Osteocyte (in vitro differentiated cells): ENCODE measurements at regions not wholly inside any gene's neighbourhood (a gene's known extent, or its start where the extent isn't known, plus 50 kb on each side); places are given as distances from the start of the nearest gene placed in this dataset.

Experiments used
- DNase-seq: peaks from one replicate; pipeline ENCODE4 v3.0.0; 2021; ENCODE audit warnings: mixed read lengths; ENCODE audit not compliant: unreplicated experiment; ENCODE audit errors: extremely low spot score
- H3K27ac Mint-ChIP-seq: one replicate; pipeline ENCODE4 v1.8.0; 2021; ENCODE audit warnings: mild to moderate bottlenecking, mixed read lengths; ENCODE audit not compliant: unreplicated experiment
- H3K27me3 Mint-ChIP-seq: one replicate; pipeline ENCODE4 v1.8.0; 2021; ENCODE audit warnings: mixed read lengths; ENCODE audit not compliant: unreplicated experiment
- H3K36me3 Mint-ChIP-seq: one replicate; pipeline ENCODE4 v1.8.0; 2021; ENCODE audit warnings: mixed read lengths; ENCODE audit not compliant: unreplicated experiment
- H3K4me1 Mint-ChIP-seq: one replicate; pipeline ENCODE4 v1.8.0; 2021; ENCODE audit warnings: mixed read lengths; ENCODE audit not compliant: unreplicated experiment
- H3K4me3 Mint-ChIP-seq: one replicate; pipeline ENCODE4 v1.8.0; 2021; ENCODE audit warnings: mild to moderate bottlenecking, moderate library complexity, mixed read lengths; ENCODE audit not compliant: unreplicated experiment
- H3K9me3 Mint-ChIP-seq: one replicate; pipeline ENCODE4 v1.8.0; 2021; ENCODE audit warnings: mixed read lengths; ENCODE audit not compliant: unreplicated experiment
- TF ChIP-seq, protein P1 (sequence below): fragments of 200-600 bp; sonication (generic); IDR thresholded peaks from 2 replicates; pipeline ENCODE4 v1.5.0; 2021; ENCODE audit warnings: antibody characterized with exemption, mild to moderate bottlenecking, moderate library complexity

DNA sequence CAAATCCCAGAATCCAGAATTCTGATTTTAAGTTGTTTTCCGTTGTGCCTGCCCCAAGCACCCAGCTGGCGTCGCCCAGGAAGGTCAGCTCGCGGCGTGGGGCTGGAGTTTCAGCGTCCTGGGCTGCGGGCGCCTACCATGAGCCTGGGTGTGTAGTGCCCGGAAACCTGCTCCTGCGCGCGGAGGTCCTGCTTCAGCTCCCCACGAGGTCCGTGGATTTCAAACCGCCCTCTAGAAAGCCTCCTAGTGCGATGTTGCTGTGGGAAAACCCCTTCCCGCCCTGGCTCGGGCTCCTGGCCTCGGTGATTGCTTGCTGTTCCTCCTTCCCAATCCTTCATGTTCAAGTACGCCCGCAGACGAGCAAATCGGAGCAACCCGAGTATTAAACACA is 51.3 kb upstream of the NRN1 start:
- no peak for DNase-seq
- Mint-ChIP-seq H3K4me1 (no peaks in the 10 kb centered on the region), H3K9me3 (peaks cover 7% of the 10 kb centered on the region), H3K36me3 (no peaks in the 10 kb centered on the region), H3K4me3 (no peak overlapping the region), H3K27me3 (peaks cover 17% of the 10 kb centered on the region), H3K27ac (no peak overlapping the region)
- TF ChIP-seq, protein P1, sequence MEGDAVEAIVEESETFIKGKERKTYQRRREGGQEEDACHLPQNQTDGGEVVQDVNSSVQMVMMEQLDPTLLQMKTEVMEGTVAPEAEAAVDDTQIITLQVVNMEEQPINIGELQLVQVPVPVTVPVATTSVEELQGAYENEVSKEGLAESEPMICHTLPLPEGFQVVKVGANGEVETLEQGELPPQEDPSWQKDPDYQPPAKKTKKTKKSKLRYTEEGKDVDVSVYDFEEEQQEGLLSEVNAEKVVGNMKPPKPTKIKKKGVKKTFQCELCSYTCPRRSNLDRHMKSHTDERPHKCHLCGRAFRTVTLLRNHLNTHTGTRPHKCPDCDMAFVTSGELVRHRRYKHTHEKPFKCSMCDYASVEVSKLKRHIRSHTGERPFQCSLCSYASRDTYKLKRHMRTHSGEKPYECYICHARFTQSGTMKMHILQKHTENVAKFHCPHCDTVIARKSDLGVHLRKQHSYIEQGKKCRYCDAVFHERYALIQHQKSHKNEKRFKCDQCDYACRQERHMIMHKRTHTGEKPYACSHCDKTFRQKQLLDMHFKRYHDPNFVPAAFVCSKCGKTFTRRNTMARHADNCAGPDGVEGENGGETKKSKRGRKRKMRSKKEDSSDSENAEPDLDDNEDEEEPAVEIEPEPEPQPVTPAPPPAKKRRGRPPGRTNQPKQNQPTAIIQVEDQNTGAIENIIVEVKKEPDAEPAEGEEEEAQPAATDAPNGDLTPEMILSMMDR, result no peak

DNA sequence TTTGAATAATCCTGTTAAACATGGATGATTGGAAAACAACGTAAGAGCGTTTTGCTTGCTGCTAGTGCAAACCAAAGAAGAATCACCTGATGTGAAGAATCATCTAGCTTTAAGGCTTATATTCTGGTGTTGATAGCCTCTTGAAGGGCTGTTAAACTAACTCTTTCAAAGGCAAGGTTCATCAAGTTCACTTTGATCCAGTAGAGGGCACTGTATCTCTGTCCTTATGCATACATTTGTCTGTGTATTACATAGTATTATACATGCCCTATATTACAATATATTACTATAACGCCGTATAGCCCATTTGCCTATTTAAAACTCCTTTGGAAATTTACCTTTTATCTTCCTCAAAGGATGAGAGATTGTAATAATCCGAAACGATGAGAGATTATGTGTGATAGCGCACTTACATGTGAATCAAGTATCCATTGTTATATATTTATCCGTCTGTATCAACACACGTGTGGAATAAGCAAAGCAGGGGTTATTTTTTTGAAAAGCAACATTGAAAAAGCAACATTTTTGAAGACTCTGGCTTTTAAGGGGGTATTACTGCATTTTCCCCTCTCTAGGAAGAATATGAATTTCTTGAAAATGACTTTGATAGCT is 50.8 kb upstream of the NRN1 start:
- H3K27ac Mint-ChIP-seq, result no peak overlapping the region
- H3K4me3 Mint-ChIP-seq, result no peak overlapping the region
- TF ChIP-seq, protein P1, result peak; percentile 73
- peaks cover 17% of the 10 kb centered on the region for H3K27me3 Mint-ChIP-seq
- peaks cover 7% of the 10 kb centered on the region for H3K9me3 Mint-ChIP-seq
- H3K4me1 Mint-ChIP-seq, result no peaks in the 10 kb centered on the region
- no peak for DNase-seq
- no peaks in the 10 kb centered on the region for H3K36me3 Mint-ChIP-seq
